Muscle of leg (tissue), 3 donors: ENCODE measurements at regions not wholly inside any gene's neighbourhood (a gene's known extent, or its start where the extent isn't known, plus 50 kb on each side); places are given as distances from the start of the nearest gene placed in this dataset.

Experiments
- DNase-seq: peaks from one replicate; pipeline ENCODE4 v3.0.0; 2013
- H3K27ac ChIP-seq: one replicate; pipeline ENCODE4 v1.5.1; 2013; ENCODE audit warnings: mild to moderate bottlenecking, low read length, control low read depth
- H3K27me3 ChIP-seq: one replicate; pipeline ENCODE4 v1.6.1; 2013; ENCODE audit warnings: low read length; ENCODE audit not compliant: control insufficient read depth, insufficient read depth
- H3K36me3 ChIP-seq: one replicate; pipeline ENCODE4 v1.6.1; 2013; ENCODE audit warnings: low read length; ENCODE audit not compliant: control insufficient read depth, insufficient read depth
- H3K4me1 ChIP-seq: one replicate; pipeline ENCODE4 v1.6.1; 2013; ENCODE audit warnings: low read length; ENCODE audit not compliant: control insufficient read depth, insufficient read depth
- H3K4me3 ChIP-seq: one replicate; pipeline ENCODE4 v1.5.1; 2013; ENCODE audit warnings: low read length, control low read depth
- H3K9me3 ChIP-seq: replicated peaks from 2 replicates; pipeline ENCODE4 v1.6.1; 2013; ENCODE audit warnings: low read depth, low read length; ENCODE audit not compliant: control insufficient read depth
- WGBS: methylation state at CpG from one replicate; pipeline ENCODE4 v1.1.5; 2013; ENCODE audit warnings: missing lambda C conversion rate; ENCODE audit not compliant: insufficient coverage; 5-methylcytosine and 5-hydroxymethylcytosine counted together

- WGBS, result 23% methylated on average over 1 of the region's 5 CpGs
- H3K4me1 ChIP-seq, result no peaks in the 10 kb centered on the region
- H3K36me3 ChIP-seq, result no peaks in the 10 kb centered on the region
- DNase-seq, result no peak
- no peak overlapping the region for H3K4me3 ChIP-seq
- no peak overlapping the region for H3K27ac ChIP-seq
- no peaks in the 10 kb centered on the region for H3K27me3 ChIP-seq
- no peaks in the 10 kb centered on the region for H3K9me3 ChIP-seq
Observed at GRCh38 chr12:112586148-112586783, 167.5 kb downstream of the PTPN11 start.

GRCh38 chr12:112589275-112589674 lies 170.5 kb downstream of the PTPN11 start:
- H3K4me1 ChIP-seq, result no peaks in the 10 kb centered on the region
- no peak overlapping the region for H3K27ac ChIP-seq
- peaks cover 2% of the 10 kb centered on the region for H3K9me3 ChIP-seq
- DNase-seq, result no peak
- no peaks in the 10 kb centered on the region for H3K27me3 ChIP-seq
- WGBS, result 83% methylated on average over 1 of the region's 1 CpG
- no peak overlapping the region for H3K4me3 ChIP-seq
- no peaks in the 10 kb centered on the region for H3K36me3 ChIP-seq

- no peak for DNase-seq
- no peaks in the 10 kb centered on the region for H3K4me1 ChIP-seq
- H3K27ac ChIP-seq, result no peak overlapping the region
- peaks cover 2% of the 10 kb centered on the region for H3K9me3 ChIP-seq
- H3K27me3 ChIP-seq, result no peaks in the 10 kb centered on the region
- H3K4me3 ChIP-seq, result no peak overlapping the region
- no peaks in the 10 kb centered on the region for H3K36me3 ChIP-seq
- WGBS, result no CpG with 5 or more reads among the region's 3 CpGs
Observed at GRCh38 chr12:112590281-112590680, 171.5 kb downstream of the PTPN11 start.

GRCh38 chr12:112591488-112591887 lies 172.7 kb downstream of the PTPN11 start:
- no peaks in the 10 kb centered on the region for H3K27me3 ChIP-seq
- no peaks in the 10 kb centered on the region for H3K36me3 ChIP-seq
- 42% methylated on average over 4 of the region's 5 CpGs for WGBS
- H3K4me1 ChIP-seq, result no peaks in the 10 kb centered on the region
- H3K9me3 ChIP-seq, result peaks cover 2% of the 10 kb centered on the region
- no peak for DNase-seq
- no peak overlapping the region for H3K27ac ChIP-seq
- no peak overlapping the region for H3K4me3 ChIP-seq

GRCh38 chr12:112595410-112595809 lies 176.7 kb downstream of the PTPN11 start:
- Histone ChIP-seq H3K27ac (no peak overlapping the region), H3K9me3 (peaks cover 2% of the 10 kb centered on the region), H3K4me3 (no peak overlapping the region), H3K4me1 (no peaks in the 10 kb centered on the region), H3K27me3 (no peaks in the 10 kb centered on the region), H3K36me3 (no peaks in the 10 kb centered on the region)
- no peak for DNase-seq
- no CpG with 5 or more reads among the region's 2 CpGs for WGBS

- H3K36me3 ChIP-seq, result no peaks in the 10 kb centered on the region
- WGBS, result 44% methylated on average over 1 of the region's 4 CpGs
- H3K27ac ChIP-seq, result no peak overlapping the region
- no peak for DNase-seq
- no peak overlapping the region for H3K4me3 ChIP-seq
- no peaks in the 10 kb centered on the region for H3K4me1 ChIP-seq
- peaks cover 2% of the 10 kb centered on the region for H3K9me3 ChIP-seq
- H3K27me3 ChIP-seq, result peaks cover 3% of the 10 kb centered on the region
Observed at GRCh38 chr12:112597986-112598385, 179.2 kb downstream of the PTPN11 start.

GRCh38 chr12:112598626-112599025 lies 179.9 kb downstream of the PTPN11 start:
- DNase-seq, result no peak
- WGBS, result 50% methylated on average over 1 of the region's 1 CpG
- Histone ChIP-seq H3K36me3 (no peaks in the 10 kb centered on the region), H3K27me3 (peaks cover 3% of the 10 kb centered on the region), H3K4me1 (no peaks in the 10 kb centered on the region), H3K9me3 (no peaks in the 10 kb centered on the region), H3K4me3 (no peak overlapping the region), H3K27ac (no peak overlapping the region)

GRCh38 chr12:112599871-112600270 lies 181.1 kb downstream of the PTPN11 start:
- no peaks in the 10 kb centered on the region for H3K36me3 ChIP-seq

GRCh38 chr12:112602150-112602549 lies 183.4 kb downstream of the PTPN11 start:
- H3K4me3 ChIP-seq, result no peak overlapping the region
- no peaks in the 10 kb centered on the region for H3K4me1 ChIP-seq
- H3K27ac ChIP-seq, result no peak overlapping the region
- peaks cover 8% of the 10 kb centered on the region for H3K27me3 ChIP-seq
- H3K9me3 ChIP-seq, result no peaks in the 10 kb centered on the region
- no CpG with 5 or more reads among the region's 3 CpGs for WGBS
- no peaks in the 10 kb centered on the region for H3K36me3 ChIP-seq
- DNase-seq, result no peak

More at GRCh38 chr12:112599871-112600270, 181.1 kb downstream of the PTPN11 start:
- Histone ChIP-seq H3K4me1 (no peaks in the 10 kb centered on the region), H3K4me3 (no peak overlapping the region), H3K27me3 (peaks cover 6% of the 10 kb centered on the region), H3K27ac (no peak overlapping the region), H3K9me3 (no peaks in the 10 kb centered on the region)
- no peak for DNase-seq
- WGBS, result 100% methylated on average over 1 of the region's 3 CpGs

GRCh38 chr12:112606611-112607365 lies 184.8 kb upstream of the RPH3A start:
- DNase-seq, result no peak
- WGBS, result no CpG with 5 or more reads among the region's 4 CpGs
- no peaks in the 10 kb centered on the region for H3K9me3 ChIP-seq
- H3K4me3 ChIP-seq, result no peak overlapping the region
- H3K36me3 ChIP-seq, result no peaks in the 10 kb centered on the region
- no peaks in the 10 kb centered on the region for H3K4me1 ChIP-seq
- H3K27ac ChIP-seq, result no peak overlapping the region
- peaks cover 6% of the 10 kb centered on the region for H3K27me3 ChIP-seq
